ENCODE measurements at regions not wholly inside any gene's neighbourhood (a gene's known extent, or its start where the extent isn't known, plus 50 kb on each side); places are given as distances from the start of the nearest gene placed in this dataset.

DNA sequence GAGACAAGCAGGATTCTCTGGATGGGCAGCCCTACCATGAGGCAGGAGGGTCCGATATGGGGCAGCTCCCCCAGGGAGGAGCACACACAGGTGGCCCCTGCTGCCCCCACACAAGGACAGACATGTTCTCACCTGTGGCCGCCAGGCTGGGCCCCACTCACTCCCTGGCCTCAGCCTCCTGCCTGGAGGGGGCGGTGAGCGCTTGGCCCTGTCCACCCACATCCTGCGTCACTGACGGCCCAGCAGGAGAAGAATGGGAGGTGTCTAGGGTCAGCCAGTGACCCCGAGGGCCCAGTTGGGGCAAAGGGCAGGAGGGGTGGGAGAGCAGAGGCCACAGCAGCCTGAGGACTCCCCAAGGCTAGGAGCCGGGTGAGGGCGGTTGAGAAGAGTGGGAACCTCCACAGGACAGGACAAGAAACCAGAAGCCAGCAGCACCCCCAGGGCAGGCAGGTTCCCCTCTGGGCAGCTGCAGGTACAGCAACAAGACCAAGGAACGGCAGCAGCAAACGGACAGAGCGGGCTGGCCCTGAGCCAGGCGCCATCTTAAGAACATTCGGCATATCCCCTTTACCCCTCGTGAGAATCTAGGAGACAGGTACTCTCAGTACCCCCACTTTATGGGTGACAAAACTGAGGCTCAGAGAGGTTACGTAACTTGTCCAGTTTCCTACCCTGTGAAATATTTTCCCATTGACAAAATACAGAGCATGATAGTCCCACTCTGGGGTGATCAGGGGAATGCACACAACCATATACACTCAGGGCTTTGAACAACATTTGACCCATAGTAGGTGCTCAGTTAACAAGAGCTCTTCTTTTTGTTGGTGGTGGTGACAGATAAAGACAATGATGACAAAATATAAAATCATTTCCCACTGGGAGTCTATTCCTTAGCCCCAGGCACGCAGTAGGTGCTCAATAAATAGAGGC, 74.3 kb downstream of the NCOR2 start:
- H3K79me2 ChIP-seq (ENCODE audit: insufficient read depth, low read length) = peaks cover 36% of the 10 kb centered on the region
- H3K9me2 ChIP-seq (ENCODE audit: insufficient read depth) = no peaks in the 10 kb centered on the region
- CTCF ChIA-PET = no interaction called here
- peaks cover 0 to 8% of the 10 kb centered on the region in 2 experiments; a peak in 2 of 4 replicates for H3K4me1 ChIP-seq (ENCODE audit: control insufficient read depth in 1 of 2, insufficient read depth in 2 of 2, low read length in 2 of 2)
- BruUV-seq (replicated peaks) = no TSS peak
- TF ChIP-seq EZH2 (IDR thresholded peaks at IDR 0.05) = no peak
- no peak for TF ChIP-seq ZFX (IDR thresholded peaks at IDR 0.05)
- TF ChIP-seq CEBPB (IDR thresholded peaks at IDR 0.05; ENCODE audit: low read depth) = no peak
- TF ChIP-seq SIN3A (IDR thresholded peaks at IDR 0.05; ENCODE audit: low read depth) = no peak
- TF ChIP-seq EGR1 (IDR thresholded peaks at IDR 0.05; ENCODE audit: low read depth) = no peak
- TF ChIP-seq, protein P1, sequence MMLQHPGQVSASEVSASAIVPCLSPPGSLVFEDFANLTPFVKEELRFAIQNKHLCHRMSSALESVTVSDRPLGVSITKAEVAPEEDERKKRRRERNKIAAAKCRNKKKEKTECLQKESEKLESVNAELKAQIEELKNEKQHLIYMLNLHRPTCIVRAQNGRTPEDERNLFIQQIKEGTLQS (IDR thresholded peaks at IDR 0.05) = no peak
- no peak for TF ChIP-seq RAD21 (IDR thresholded peaks at IDR 0.05; ENCODE audit: low read depth)
- no peak for TF ChIP-seq TCF7L2 (IDR thresholded peaks at IDR 0.05; ENCODE audit: borderline replicate concordance, extremely low read depth, insufficient read depth, insufficient read length)
- no peak for TF ChIP-seq ZNF274 (IDR thresholded peaks at IDR 0.05; ENCODE audit: low read depth, low read length)
- TF ChIP-seq EZH2phosphoT487 (IDR thresholded peaks at IDR 0.05; ENCODE audit: borderline replicate concordance) = no peak
- TF ChIP-seq, protein P2, sequence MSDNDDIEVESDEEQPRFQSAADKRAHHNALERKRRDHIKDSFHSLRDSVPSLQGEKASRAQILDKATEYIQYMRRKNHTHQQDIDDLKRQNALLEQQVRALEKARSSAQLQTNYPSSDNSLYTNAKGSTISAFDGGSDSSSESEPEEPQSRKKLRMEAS (IDR thresholded peaks at IDR 0.05) = no peak
- H3K27me3 ChIP-seq (ENCODE audit: insufficient read depth, low read length) = no peaks in the 10 kb centered on the region
- H3K9ac ChIP-seq (ENCODE audit: low read length) = no peak overlapping the region
- no peak overlapping the region for H2AFZ ChIP-seq (ENCODE audit: low read depth, low read length, poor library complexity, severe bottlenecking)
- no peaks in the 10 kb centered on the region; a peak in 1 of 4 replicates for H3K36me3 ChIP-seq (ENCODE audit: control insufficient read depth in 1 of 2, insufficient read depth in 2 of 2, low read length in 2 of 2)
- H3K9me3 ChIP-seq (ENCODE audit: control insufficient read depth in 1 of 2, insufficient read depth in 1 of 2, low read depth in 1 of 2, low read length in 2 of 2) = no peaks in the 10 kb centered on the region
- DNase-seq (ENCODE audit: low read depth, low spot score) = no peak
- no peak overlapping the region for H3K4me3 ChIP-seq (replicated peaks in 1 of 2; ENCODE audit: low read depth in 1 of 2, low read length in 2 of 2)
- POLR2A ChIA-PET = no interaction called here
- no peaks in the 10 kb centered on the region for H4K20me1 ChIP-seq (ENCODE audit: insufficient read depth)
- H3K4me2 ChIP-seq (ENCODE audit: low read length) = no peak overlapping the region
- intact Hi-C loops (cut with micrococcal nuclease) = no loop called here
- no peak overlapping the region for H3K27ac ChIP-seq (ENCODE audit: low read depth, low read length)
- RAD21 ChIA-PET (ENCODE audit: low non-redundant PET in 1 of 2, low total read pairs in 2 of 2, uncharacterized antibody in 2 of 2, unreplicated experiment in 2 of 2) = interaction anchor here in 1 of 2 experiments (0.6 kb wide), 1 partner anchor 20 kb away, joined by 3 read pairs; no protein-coding TSS in a partner anchor
- ATAC-seq = no peak
